H1 (cell line): ENCODE measurements at regions not wholly inside any gene's neighbourhood (a gene's known extent, or its start where the extent isn't known, plus 50 kb on each side); places are given as distances from the start of the nearest gene placed in this dataset.

Experiments
- CTCF ChIA-PET: fragments of 300-600 bp; sonication (Branson Sonifier 250); formaldehyde crosslinking; loops from one replicate; lab custom pipeline; 2021; ENCODE audit not compliant: partially characterized antibody; lab: Charles Lee
- POLR2A ChIA-PET: fragments of 300-600 bp; sonication (Branson Sonifier 250); formaldehyde crosslinking; loops from one replicate; lab custom pipeline; 2021; ENCODE audit warnings: inconsistent platforms; ENCODE audit not compliant: partially characterized antibody; lab: Charles Lee
- DNase-seq, 2 experiments: peaks; one replicate each; pipeline versions ENCODE4 v3.0.0 to v3.0.0-alpha.2; 2010 to 2022; ENCODE audit warnings: low spot score in 2 of 2, low read depth in 1 of 2, mixed read lengths in 1 of 2
- FAIRE-seq: peaks from 2 replicates; lab custom pipeline; 2011; peaks lifted over from hg19 to GRCh38; lab: Jason Lieb, UNC
- H2AFZ ChIP-seq: 2 replicates; pipeline ENCODE4 v1.8.1; 2012; ENCODE audit warnings: low read length, inconsistent platforms
- H2AK5ac ChIP-seq: 2 replicates; pipeline ENCODE4 v1.6.1; 2013; ENCODE audit warnings: low read depth, low read length
- H2BK120ac ChIP-seq: replicated peaks from 2 replicates; pipeline ENCODE3; 2013; ENCODE audit warnings: low read depth, low read length, inconsistent platforms
- H2BK12ac ChIP-seq: 2 replicates; pipeline ENCODE4 v1.6.1; 2013; ENCODE audit warnings: low read depth, low read length
- H2BK15ac ChIP-seq: 2 replicates; pipeline ENCODE4 v1.6.1; 2013; ENCODE audit warnings: low read length
- H2BK20ac ChIP-seq: 2 replicates; pipeline ENCODE4 v1.6.1; 2013; ENCODE audit warnings: low read length
- H2BK5ac ChIP-seq: 2 replicates; pipeline ENCODE4 v1.6.1; 2013; ENCODE audit warnings: low read depth, low read length
- H3K14ac ChIP-seq: 2 replicates; pipeline ENCODE4 v1.6.1; 2013; ENCODE audit warnings: inconsistent platforms; ENCODE audit not compliant: insufficient read length
- H3K18ac ChIP-seq: 2 replicates; pipeline ENCODE4 v1.6.1; 2013; ENCODE audit warnings: low read length; ENCODE audit errors: extremely low read depth
- H3K23ac ChIP-seq: 2 replicates; pipeline ENCODE4 v1.6.1; 2013; ENCODE audit warnings: inconsistent platforms; ENCODE audit not compliant: insufficient read length
- H3K23me2 ChIP-seq: 2 replicates; pipeline ENCODE4 v1.6.1; 2013; ENCODE audit warnings: low read depth, low read length
- H3K27ac ChIP-seq: 2 replicates; pipeline ENCODE4 v1.6.1; 2011; ENCODE audit warnings: low read depth, low read length, inconsistent platforms
- H3K27me3 ChIP-seq, 4 experiments: replicated peaks in 1 of 4; 1 replicate in 1 of 4; 2 replicates in 3 of 4; pipeline versions ENCODE4 v1.6.1 to v1.8.1; 2011 to 2013; ENCODE audit warnings: low read length in 3 of 4, mild to moderate bottlenecking in 3 of 4, inconsistent platforms in 2 of 4, mixed read lengths in 2 of 4, moderate library complexity in 1 of 4; ENCODE audit not compliant: control insufficient read depth in 3 of 4, insufficient read depth in 3 of 4; ENCODE audit errors: extremely low read depth in 1 of 4
- H3K36me3 ChIP-seq, 4 experiments: 2 replicates each; pipeline versions ENCODE4 v1.6.1 to v1.8.1; 2011 to 2013; ENCODE audit warnings: mild to moderate bottlenecking in 4 of 4, low read length in 3 of 4, moderate library complexity in 2 of 4, control low read depth in 1 of 4, inconsistent platforms in 1 of 4; ENCODE audit not compliant: insufficient read depth in 4 of 4, control insufficient read depth in 2 of 4
- H3K4ac ChIP-seq: replicated peaks from 2 replicates; pipeline ENCODE3; 2013; ENCODE audit warnings: low read length, low read depth, mixed read lengths, inconsistent platforms; ENCODE audit not compliant: insufficient read length
- H3K4me1 ChIP-seq, 4 experiments: replicated peaks in 1 of 4; 1 replicate in 1 of 4; 2 replicates in 3 of 4; pipeline versions ENCODE4 v1.6.1 to v1.8.1; 2011 to 2013; ENCODE audit warnings: low read length in 3 of 4, inconsistent platforms in 2 of 4, mixed read lengths in 1 of 4; ENCODE audit not compliant: insufficient read depth in 4 of 4, control insufficient read depth in 3 of 4
- H3K4me2 ChIP-seq, 2 experiments: 2 replicates each; pipeline versions ENCODE4 v1.6.1 to v1.8.1; 2011 to 2013; ENCODE audit warnings: low read depth in 2 of 2, low read length in 2 of 2, control low read depth in 1 of 2, inconsistent platforms in 1 of 2, mild to moderate bottlenecking in 1 of 2; ENCODE audit not compliant: insufficient read depth in 1 of 2
- H3K4me3 ChIP-seq, 4 experiments: fragments of 200-600, 300-600 bp in 1 of 4; sonication (generic), shearing (Covaris generic), sonication (Bioruptor Twin) in 1 of 4; 2 replicates each; pipeline versions ENCODE4 v1.5.1 to v1.8.1; 2011 to 2016; ENCODE audit warnings: low read length in 4 of 4, low read depth in 3 of 4, control low read depth in 2 of 4, inconsistent platforms in 2 of 4, mild to moderate bottlenecking in 2 of 4, mixed read lengths in 1 of 4, moderate library complexity in 1 of 4; ENCODE audit not compliant: insufficient read depth in 2 of 4; ENCODE audit errors: extremely low read depth in 1 of 4
- H3K56ac ChIP-seq: replicated peaks from 2 replicates; pipeline ENCODE3; 2013; ENCODE audit warnings: low read depth, mild to moderate bottlenecking, mixed read lengths, low read length, inconsistent platforms; ENCODE audit not compliant: insufficient read length
- H3K79me1 ChIP-seq: 2 replicates; pipeline ENCODE4 v1.6.1; 2013; ENCODE audit warnings: low read depth, low read length, control low read depth
- H3K79me2 ChIP-seq, 2 experiments: 2 replicates each; pipeline versions ENCODE4 v1.6.1 to v1.8.1; 2012 to 2013; ENCODE audit warnings: low read length in 2 of 2, mild to moderate bottlenecking in 2 of 2, inconsistent platforms in 1 of 2; ENCODE audit not compliant: insufficient read depth in 2 of 2, control insufficient read depth in 1 of 2
- H3K9ac ChIP-seq, 4 experiments: replicated peaks in 1 of 4; 1 replicate in 1 of 4; 2 replicates in 3 of 4; pipeline versions ENCODE4 v1.6.1 to v1.8.1; 2011 to 2013; ENCODE audit warnings: low read depth in 3 of 4, low read length in 3 of 4, control low read depth in 2 of 4, mild to moderate bottlenecking in 2 of 4, moderate library complexity in 2 of 4, inconsistent platforms in 1 of 4; ENCODE audit errors: extremely low read depth in 1 of 4
- H3K9me3 ChIP-seq, 2 experiments: 2 replicates each; pipeline versions ENCODE4 v1.6.1 to v1.8.1; 2012 to 2013; ENCODE audit warnings: mild to moderate bottlenecking in 2 of 2, moderate library complexity in 2 of 2, control low read depth in 1 of 2, inconsistent platforms in 1 of 2, low read depth in 1 of 2, low read length in 1 of 2, mixed read lengths in 1 of 2; ENCODE audit not compliant: insufficient read depth in 2 of 2
- H4K20me1 ChIP-seq, 2 experiments: replicated peaks in 1 of 2; 2 replicates each; pipeline versions ENCODE3 to v1.8.1; 2011 to 2013; ENCODE audit warnings: inconsistent platforms in 2 of 2, low read length in 2 of 2, mild to moderate bottlenecking in 1 of 2; ENCODE audit not compliant: insufficient read depth in 2 of 2, control insufficient read depth in 1 of 2
- H4K5ac ChIP-seq: 2 replicates; pipeline ENCODE4 v1.6.1; 2013; ENCODE audit warnings: low read length, low read depth, mixed read lengths, inconsistent platforms; ENCODE audit not compliant: insufficient read length
- H4K8ac ChIP-seq: 2 replicates; pipeline ENCODE4 v1.8.0; 2013; ENCODE audit warnings: mild to moderate bottlenecking, moderate library complexity, low read length, inconsistent platforms; ENCODE audit not compliant: insufficient read depth; ENCODE audit errors: extremely low read depth
- H4K91ac ChIP-seq: replicated peaks from 2 replicates; pipeline ENCODE3; 2013; ENCODE audit warnings: low read length, mixed read lengths, inconsistent platforms; ENCODE audit not compliant: insufficient read length
- BCL11A ChIP-seq, 2 experiments: IDR thresholded peaks; one replicate each; pipeline ENCODE4 v1.6.1; 2011; ENCODE audit warnings: low read depth in 2 of 2, low read length in 2 of 2, mild to moderate bottlenecking in 2 of 2
- BRCA1 ChIP-seq: IDR thresholded peaks from 2 replicates; pipeline ENCODE4 v1.6.1; 2012; ENCODE audit warnings: low read depth, low read length, improper control_type of control experiment
- CBX5 ChIP-seq: fragments of 300-800, 300-1000 bp; sonication (generic); IDR thresholded peaks from 2 replicates; pipeline ENCODE4 v1.7.1; 2016; ENCODE audit warnings: antibody characterized with exemption, low read length, low read depth
- CHD2 ChIP-seq: IDR thresholded peaks from 2 replicates; pipeline ENCODE4 v1.6.1; 2012; ENCODE audit warnings: low read length, improper control_type of control experiment
- EZH2 ChIP-seq: fragments of 200-600 bp; sonication (generic); IDR thresholded peaks from 2 replicates; pipeline ENCODE4 v1.7.1; 2012; ENCODE audit warnings: low read depth, mild to moderate bottlenecking, moderate library complexity, low read length, inconsistent platforms; ENCODE audit not compliant: severe bottlenecking
- HDAC6 ChIP-seq: IDR thresholded peaks from one replicate; pipeline ENCODE4 v1.7.1; 2012; ENCODE audit warnings: low read depth, mild to moderate bottlenecking, inconsistent platforms, low read length, moderate library complexity
- KDM1A ChIP-seq: fragments of 200-600, 300-600 bp; sonication (generic); IDR thresholded peaks from 2 replicates; pipeline ENCODE4 v1.7.1; 2016; ENCODE audit warnings: mild to moderate bottlenecking, low read length, borderline replicate concordance
- KDM5A ChIP-seq: fragments of 200-600 bp; IDR thresholded peaks from 2 replicates; pipeline ENCODE4 v1.7.1; 2012; ENCODE audit warnings: mild to moderate bottlenecking, low read length, inconsistent platforms, mixed read lengths
- RFX5 ChIP-seq: IDR thresholded peaks from 2 replicates; pipeline ENCODE4 v1.6.1; 2011; ENCODE audit warnings: low read depth, low read length, improper control_type of control experiment, borderline replicate concordance
- RXRA ChIP-seq: IDR thresholded peaks from 2 replicates; pipeline ENCODE4 v1.6.1; 2011; ENCODE audit warnings: low read depth, mild to moderate bottlenecking, low read length, moderate library complexity; ENCODE audit not compliant: insufficient read depth
- SIRT6 ChIP-seq: IDR thresholded peaks from one replicate; pipeline ENCODE4 v1.7.1; 2012; ENCODE audit warnings: low read length, inconsistent platforms
- SIX5 ChIP-seq: IDR thresholded peaks from 2 replicates; pipeline ENCODE4 v1.6.1; 2011; ENCODE audit warnings: mild to moderate bottlenecking, low read depth, low read length
- SUZ12 ChIP-seq: fragments of 200-600 bp; sonication (generic); IDR thresholded peaks from 2 replicates; pipeline ENCODE4 v1.6.1; 2012; ENCODE audit warnings: mild to moderate bottlenecking, inconsistent platforms, low read length, moderate library complexity, mixed read lengths
- TCF12 ChIP-seq: IDR thresholded peaks from 2 replicates; pipeline ENCODE4 v1.6.1; 2011; ENCODE audit warnings: low read depth, mild to moderate bottlenecking, low read length
- YY1 ChIP-seq: IDR thresholded peaks from 2 replicates; pipeline ENCODE4 v1.6.1; 2011; ENCODE audit warnings: low read depth, mild to moderate bottlenecking, low read length
- ZNF274 ChIP-seq: IDR thresholded peaks from 2 replicates; pipeline ENCODE4 v1.7.0; 2012; ENCODE audit warnings: low read length, borderline replicate concordance; ENCODE audit errors: extremely low read depth
- WGBS, 2 experiments: shearing (Covaris generic) in 1 of 2; methylation state at CpG; one replicate each; pipeline versions ENCODE4 v1.1.6 to v1.1.7; 2013 to 2015; ENCODE audit warnings: low lambda C conversion rate in 2 of 2, mixed read lengths in 2 of 2, inconsistent platforms in 1 of 2, low coverage in 1 of 2, missing lambda C conversion rate in 1 of 2; ENCODE audit not compliant: insufficient replicate concordance in 2 of 2, insufficient coverage in 1 of 2, insufficient read length in 1 of 2; ENCODE audit errors: extremely low coverage in 1 of 2, missing lambda C conversion rate in 1 of 2; 5-methylcytosine and 5-hydroxymethylcytosine counted together

DNA sequence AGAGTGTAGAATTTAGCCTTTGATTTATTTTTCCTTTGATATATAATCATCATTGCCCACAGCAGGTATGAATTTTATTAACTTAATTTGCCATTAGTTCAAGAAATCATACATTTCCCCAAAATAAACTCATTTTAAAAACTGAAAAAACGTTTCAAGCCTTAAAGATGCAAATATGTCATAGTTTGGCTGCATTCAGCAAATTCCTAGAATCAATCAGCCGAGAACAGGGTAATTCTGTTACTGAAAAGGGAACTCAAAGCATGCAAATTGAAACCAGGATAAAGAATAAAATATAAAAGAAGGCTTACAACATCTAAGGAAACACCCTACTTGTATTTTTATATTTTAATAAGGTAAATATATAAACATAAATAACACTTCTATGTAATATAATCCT lies 233.8 kb upstream of the PRKCQ start:
- POLR2A ChIA-PET: no interaction called here
- Histone ChIP-seq H2BK5ac (no peak overlapping the region), H4K5ac (no peak overlapping the region), H3K4ac (no peak overlapping the region), H3K4me2 (no peak overlapping the region), H2BK20ac (no peak overlapping the region), H4K8ac (no peak overlapping the region), H2BK15ac (no peak overlapping the region), H3K79me2 (no peaks in the 10 kb centered on the region), H2AK5ac (no peak overlapping the region), H3K56ac (no peak overlapping the region), H3K9ac (no peak overlapping the region), H3K79me1 (no peaks in the 10 kb centered on the region), H2AFZ (no peak overlapping the region), H2BK120ac (no peak overlapping the region), H4K91ac (no peak overlapping the region), H3K23ac (no peak overlapping the region), H3K4me3 (no peak overlapping the region), H2BK12ac (no peak overlapping the region), H3K14ac (no peak overlapping the region), H3K27me3 (no peaks in the 10 kb centered on the region), H3K27ac (no peak overlapping the region), H4K20me1 (no peaks in the 10 kb centered on the region), H3K9me3 (peaks cover 15 to 18% of the 10 kb centered on the region in 2 experiments; a peak in 3 of 4 replicates), H3K23me2 (no peaks in the 10 kb centered on the region), H3K18ac (no peak overlapping the region), H3K36me3 (peaks cover 0 to 7% (median 3%) of the 10 kb centered on the region in 4 experiments; a peak in 3 of 8 replicates), H3K4me1 (peaks cover 0 to 12% (median 2%) of the 10 kb centered on the region in 4 experiments; a peak in 5 of 7 replicates)
- CTCF ChIA-PET: interaction anchor here (0.9 kb wide), 1 partner anchor 894 kb away, joined by 3 read pairs; no protein-coding TSS in a partner anchor
- 48% methylated on average over 2 of the region's 2 CpGs; no CpG with 5 or more reads in 1 of the 2 experiments for WGBS, 2 experiments
- no peak for FAIRE-seq
- no peak for TF ChIP-seq CBX5
- TF ChIP-seq RFX5: no peak
- TF ChIP-seq ZNF274: no peak
- no peak for TF ChIP-seq SUZ12
- TF ChIP-seq EZH2: no peak
- no peak for TF ChIP-seq BCL11A (IDR thresholded peaks at IDR 0.05; ENCODE audit: low read depth in 2 of 2, low read length in 2 of 2)
- no peak for TF ChIP-seq TCF12
- TF ChIP-seq KDM5A: no peak
- no peak for TF ChIP-seq SIRT6
- TF ChIP-seq SIX5: no peak
- no peak for TF ChIP-seq BRCA1
- no peak for TF ChIP-seq HDAC6
- no peak for TF ChIP-seq RXRA
- no peak for TF ChIP-seq KDM1A
- TF ChIP-seq CHD2: no peak
- no peak for TF ChIP-seq YY1
- no peak for DNase-seq
